Skeletal muscle satellite cell (primary cell): ENCODE measurements at regions not wholly inside any gene's neighbourhood (a gene's known extent, or its start where the extent isn't known, plus 50 kb on each side); places are given as distances from the start of the nearest gene placed in this dataset.
A peak's percentile ranks its signal among the peaks of the same experiment; 100 is the strongest.

Experiments used
- H3K27me3 ChIP-seq: 2 replicates; pipeline ENCODE4 v1.7.0; 2013; ENCODE audit warnings: low read length; ENCODE audit not compliant: control insufficient read depth, insufficient read depth
- H3K36me3 ChIP-seq: 2 replicates; pipeline ENCODE4 v1.7.0; 2013; ENCODE audit warnings: mild to moderate bottlenecking, control low read depth, low read length; ENCODE audit not compliant: insufficient read depth
- H3K4me1 ChIP-seq: 2 replicates; pipeline ENCODE4 v1.7.0; 2013; ENCODE audit warnings: low read length; ENCODE audit not compliant: control insufficient read depth, insufficient read depth
- H3K4me2 ChIP-seq: 2 replicates; pipeline ENCODE4 v1.7.0; 2013; ENCODE audit warnings: mild to moderate bottlenecking, low read length
- H3K4me3 ChIP-seq: 2 replicates; pipeline ENCODE4 v1.7.0; 2013; ENCODE audit warnings: low read length
- H3K9ac ChIP-seq: 2 replicates; pipeline ENCODE4 v1.7.0; 2013; ENCODE audit warnings: mild to moderate bottlenecking, low read depth, low read length, moderate library complexity
- H3K9me3 ChIP-seq: replicated peaks from 2 replicates; pipeline ENCODE4 v1.7.0; 2013; ENCODE audit warnings: mild to moderate bottlenecking, control low read depth, low read length

DNA sequence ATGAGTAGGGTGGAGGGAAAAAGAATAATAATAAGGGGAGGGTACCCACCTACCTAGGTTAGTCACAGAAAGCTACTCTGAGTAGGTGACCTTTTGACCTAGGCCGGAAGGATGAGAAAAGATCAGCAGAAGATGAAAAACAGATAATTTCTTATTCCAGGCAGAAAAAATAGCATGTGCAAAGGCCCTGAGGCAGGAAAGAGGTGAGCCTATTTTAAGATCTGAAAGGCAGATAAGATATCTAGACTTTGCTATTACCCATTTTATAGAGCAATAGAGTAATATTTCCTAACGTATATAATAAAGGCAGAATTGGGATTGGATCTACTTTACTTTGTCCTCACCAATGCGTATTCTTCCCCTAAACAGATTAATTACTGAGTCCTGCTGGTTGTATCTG is 393.9 kb upstream of the MPDZ start:
- no peaks in the 10 kb centered on the region for H3K36me3 ChIP-seq
- no peak overlapping the region for H3K9ac ChIP-seq
- no peak overlapping the region for H3K4me2 ChIP-seq
- no peaks in the 10 kb centered on the region for H3K4me1 ChIP-seq
- H3K9me3 ChIP-seq, result no peaks in the 10 kb centered on the region
- no peak overlapping the region for H3K4me3 ChIP-seq
- H3K27me3 ChIP-seq, result peaks cover 6% of the 10 kb centered on the region

DNA sequence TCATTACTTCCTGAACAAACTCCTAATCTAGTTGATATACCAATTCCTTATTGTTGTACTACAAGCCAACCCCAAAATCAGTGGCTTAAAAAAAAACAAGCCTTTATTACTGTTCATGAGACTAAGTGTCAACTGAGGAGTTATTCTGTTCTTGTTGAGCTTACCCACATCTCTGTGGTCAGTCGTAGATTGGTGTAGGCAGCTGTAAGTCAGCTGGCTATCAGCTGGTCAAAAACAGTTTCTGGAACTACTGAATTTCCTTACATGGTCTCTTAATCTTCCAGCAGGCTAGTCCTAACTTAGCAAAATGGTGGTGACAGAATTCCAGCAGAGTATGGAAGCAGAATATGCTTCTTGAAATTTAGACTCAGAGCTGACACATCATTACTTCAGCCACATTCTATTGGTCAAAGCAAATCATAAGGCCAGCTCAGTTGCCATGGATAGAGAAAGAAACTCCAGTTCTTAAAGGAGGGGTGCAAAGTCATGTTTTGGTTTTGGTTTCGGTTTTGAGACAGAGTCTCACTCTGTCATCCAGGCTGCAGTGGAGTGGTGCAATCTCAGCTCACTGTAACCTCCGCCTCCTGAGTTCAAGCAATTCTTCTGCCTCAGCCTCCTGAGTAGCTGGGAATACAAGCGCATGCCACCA is 386.1 kb upstream of the MPDZ start:
- H3K9ac ChIP-seq, result no peak overlapping the region
- H3K4me3 ChIP-seq, result no peak overlapping the region
- H3K4me2 ChIP-seq, result peak overlapping the region; percentile 33
- no peaks in the 10 kb centered on the region for H3K36me3 ChIP-seq
- H3K4me1 ChIP-seq, result no peaks in the 10 kb centered on the region
- H3K9me3 ChIP-seq, result no peaks in the 10 kb centered on the region
- H3K27me3 ChIP-seq, result no peaks in the 10 kb centered on the region

DNA sequence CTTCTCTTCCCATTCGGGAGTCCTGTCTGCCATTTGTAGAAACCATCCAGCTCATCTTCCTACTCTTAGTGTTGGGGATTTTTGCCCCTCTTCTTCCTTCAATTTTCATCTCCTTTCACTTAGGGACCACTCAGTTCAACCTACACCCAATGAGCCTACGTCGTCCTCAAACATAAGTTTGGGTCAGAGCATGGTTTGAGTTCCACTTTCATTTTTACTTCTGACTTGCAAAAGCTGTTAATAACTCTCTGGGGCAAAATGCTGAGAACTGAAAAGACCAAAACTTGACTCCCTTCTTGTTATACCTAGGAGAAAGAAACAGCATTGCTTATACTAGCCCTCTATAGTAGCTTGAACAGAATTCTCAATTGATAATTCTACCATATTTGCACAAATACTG is 381.5 kb upstream of the MPDZ start:
- Histone ChIP-seq H3K36me3 (no peaks in the 10 kb centered on the region), H3K27me3 (no peaks in the 10 kb centered on the region), H3K4me3 (no peak overlapping the region), H3K9ac (no peak overlapping the region), H3K4me2 (no peak overlapping the region), H3K9me3 (no peaks in the 10 kb centered on the region), H3K4me1 (no peaks in the 10 kb centered on the region)

DNA sequence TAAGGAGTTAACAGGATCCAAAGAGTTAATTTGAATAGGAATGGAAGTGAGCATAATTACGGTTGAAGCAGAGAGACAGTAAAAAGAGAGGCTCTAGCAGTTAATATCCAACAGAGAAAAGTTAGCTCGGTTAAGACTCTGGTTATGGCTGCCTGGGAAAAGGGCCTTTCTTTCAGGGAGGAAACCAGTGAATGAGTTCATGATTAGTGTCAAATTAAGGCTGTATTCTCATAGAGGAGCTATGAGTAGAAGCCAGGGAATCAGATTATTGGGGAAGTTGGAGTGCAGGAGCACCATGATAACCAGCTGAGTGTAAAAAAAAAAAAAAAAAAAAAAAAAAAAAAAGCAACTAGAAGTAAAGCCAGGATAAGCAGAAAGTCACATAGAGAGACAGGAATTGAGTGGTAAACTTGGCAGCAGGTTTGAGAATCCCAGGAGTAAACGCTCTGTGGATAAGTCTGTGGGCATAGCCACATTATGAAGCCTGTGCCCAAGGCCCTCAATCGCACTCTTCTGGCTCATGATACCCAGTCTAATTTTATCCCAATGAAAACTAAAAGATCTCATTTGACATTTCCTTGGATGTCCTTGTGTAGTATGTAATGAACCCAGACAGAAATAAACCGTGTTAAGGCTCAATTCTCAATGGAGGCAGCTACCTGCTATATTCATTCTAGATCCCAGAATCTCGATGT is 372.6 kb upstream of the MPDZ start:
- Histone ChIP-seq H3K9ac (no peak overlapping the region), H3K4me3 (no peak overlapping the region), H3K27me3 (no peaks in the 10 kb centered on the region), H3K4me2 (no peak overlapping the region), H3K9me3 (no peaks in the 10 kb centered on the region), H3K36me3 (no peaks in the 10 kb centered on the region), H3K4me1 (no peaks in the 10 kb centered on the region)

DNA sequence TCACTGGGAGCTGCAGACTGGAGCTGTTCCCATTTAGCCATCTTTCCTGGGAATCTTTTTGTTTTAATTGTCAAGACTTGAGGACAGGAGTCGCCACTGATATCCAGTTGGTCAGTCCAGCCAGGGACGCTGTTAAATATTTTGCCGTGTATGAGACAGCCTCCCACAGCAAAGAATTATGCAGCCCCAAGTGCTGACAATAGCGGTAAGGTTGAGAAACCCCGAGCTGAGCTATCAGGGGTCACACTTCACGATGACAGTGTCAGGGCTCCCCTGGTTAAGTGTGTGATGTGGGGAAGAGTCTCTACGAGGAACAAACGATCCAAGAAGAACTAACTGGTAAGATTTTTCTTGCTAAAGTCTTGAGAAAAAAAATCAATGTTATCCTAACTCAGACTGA is 372.0 kb upstream of the MPDZ start:
- Histone ChIP-seq H3K27me3 (no peaks in the 10 kb centered on the region), H3K9me3 (no peaks in the 10 kb centered on the region), H3K4me1 (no peaks in the 10 kb centered on the region), H3K4me3 (no peak overlapping the region), H3K4me2 (no peak overlapping the region), H3K9ac (no peak overlapping the region), H3K36me3 (no peaks in the 10 kb centered on the region)

DNA sequence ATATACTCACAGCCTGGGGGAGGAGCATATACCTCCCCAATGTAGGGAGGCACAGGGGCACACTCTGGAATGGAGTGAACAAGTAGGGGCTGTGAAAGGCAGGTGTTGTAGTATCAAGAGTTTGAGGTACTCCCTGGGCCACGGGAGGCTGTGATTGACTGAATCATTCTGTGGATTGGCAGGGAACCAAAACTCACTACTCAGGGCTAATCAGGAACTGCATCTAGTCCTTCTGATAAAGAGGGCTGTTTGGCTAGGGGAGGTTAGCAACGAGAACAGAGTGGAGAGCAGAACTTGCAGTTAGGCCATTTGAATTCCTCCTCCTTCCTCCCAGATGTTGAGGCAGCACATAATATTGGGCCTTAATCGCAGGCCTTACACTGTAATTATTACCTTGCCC is 369.2 kb upstream of the MPDZ start:
- H3K4me2 ChIP-seq, result no peak overlapping the region
- H3K9ac ChIP-seq, result no peak overlapping the region
- no peaks in the 10 kb centered on the region for H3K4me1 ChIP-seq
- H3K27me3 ChIP-seq, result no peaks in the 10 kb centered on the region
- no peak overlapping the region for H3K4me3 ChIP-seq
- H3K36me3 ChIP-seq, result no peaks in the 10 kb centered on the region
- H3K9me3 ChIP-seq, result no peaks in the 10 kb centered on the region

DNA sequence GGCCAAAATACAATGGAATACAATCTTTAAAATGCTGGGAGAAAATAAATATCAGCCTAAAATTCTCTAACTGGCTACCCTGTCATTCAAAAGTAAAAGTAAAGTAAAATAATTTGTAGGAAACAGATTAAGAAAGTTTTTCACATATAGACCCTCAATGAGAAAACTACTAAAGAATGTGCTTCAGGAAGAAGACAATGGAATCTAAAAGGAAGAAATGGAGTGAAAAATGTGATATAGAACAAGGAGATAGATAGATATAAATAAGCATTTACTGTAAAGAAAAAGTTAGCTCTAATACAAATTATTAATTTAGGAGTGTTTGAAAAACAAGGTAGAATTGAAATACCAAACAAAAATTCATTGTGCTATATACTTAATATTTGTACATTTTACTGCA is 368.6 kb upstream of the MPDZ start:
- no peak overlapping the region for H3K4me2 ChIP-seq
- H3K4me3 ChIP-seq, result no peak overlapping the region
- no peaks in the 10 kb centered on the region for H3K9me3 ChIP-seq
- no peaks in the 10 kb centered on the region for H3K4me1 ChIP-seq
- no peaks in the 10 kb centered on the region for H3K27me3 ChIP-seq
- H3K9ac ChIP-seq, result no peak overlapping the region
- H3K36me3 ChIP-seq, result no peaks in the 10 kb centered on the region

DNA sequence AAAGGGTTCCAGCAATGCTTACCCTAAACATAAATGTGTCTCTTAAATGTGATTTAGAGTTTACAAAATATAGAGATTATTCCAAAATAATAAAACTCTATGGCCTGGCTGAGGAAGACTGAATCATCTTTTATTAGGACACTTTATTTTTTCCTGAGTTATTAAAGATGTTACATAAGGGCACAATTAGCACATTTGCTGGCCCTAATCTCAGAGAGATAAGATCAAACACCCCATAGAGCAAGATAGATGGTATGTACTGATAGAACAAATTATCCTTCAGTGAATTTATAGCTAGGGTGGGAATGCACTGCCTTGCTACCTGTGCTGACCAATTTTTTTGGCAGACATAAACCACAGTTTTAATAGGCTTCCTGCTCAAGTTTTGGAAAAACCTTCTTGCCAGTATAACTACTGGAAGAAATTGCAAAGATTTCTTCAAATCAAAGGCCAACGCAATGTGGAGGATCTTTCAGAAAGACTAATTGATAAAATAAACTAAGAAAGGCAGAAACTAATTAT is 367.1 kb upstream of the MPDZ start:
- no peaks in the 10 kb centered on the region for H3K27me3 ChIP-seq
- no peaks in the 10 kb centered on the region for H3K4me1 ChIP-seq
- no peak overlapping the region for H3K9ac ChIP-seq
- no peak overlapping the region for H3K4me3 ChIP-seq
- H3K9me3 ChIP-seq, result no peaks in the 10 kb centered on the region
- no peak overlapping the region for H3K4me2 ChIP-seq
- no peaks in the 10 kb centered on the region for H3K36me3 ChIP-seq

DNA sequence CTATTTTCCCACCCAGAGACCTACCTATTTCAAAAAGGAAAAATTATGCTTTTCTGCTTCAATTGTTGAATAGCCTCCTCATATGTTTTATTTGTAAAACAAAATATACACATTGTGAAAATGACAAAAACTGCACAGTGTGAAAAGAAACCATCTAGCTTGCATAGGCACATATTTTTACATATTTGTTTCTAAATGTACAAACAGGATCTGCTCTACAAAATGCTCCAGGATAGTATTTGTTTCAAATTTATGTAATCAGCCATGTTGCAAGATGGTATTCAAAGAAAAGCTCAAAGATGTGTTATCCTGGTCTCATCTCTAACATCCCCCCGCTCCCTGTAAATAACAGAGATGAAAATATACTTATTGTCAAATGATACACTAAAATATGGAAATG is 366.1 kb upstream of the MPDZ start:
- Histone ChIP-seq H3K4me2 (no peak overlapping the region), H3K27me3 (no peaks in the 10 kb centered on the region), H3K36me3 (no peaks in the 10 kb centered on the region), H3K9me3 (no peaks in the 10 kb centered on the region), H3K4me3 (no peak overlapping the region), H3K4me1 (no peaks in the 10 kb centered on the region), H3K9ac (no peak overlapping the region)

DNA sequence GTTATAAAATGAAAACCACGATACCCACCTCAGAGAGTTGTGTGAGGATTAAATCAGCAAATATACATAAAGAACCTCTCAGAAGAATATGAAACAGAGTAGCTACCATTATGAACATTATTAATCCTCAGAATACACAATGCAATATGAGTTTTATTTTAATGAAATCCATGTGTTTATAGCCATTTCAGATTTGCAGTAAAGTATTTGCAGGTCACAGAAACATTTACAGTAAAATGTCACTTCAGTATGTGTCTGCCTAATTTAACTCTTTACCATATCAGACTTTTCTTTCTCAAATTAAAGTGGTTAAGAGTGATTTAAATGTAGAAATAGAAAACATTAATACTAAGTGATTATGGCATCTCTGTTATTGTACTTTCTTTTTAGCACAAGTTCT is 365.2 kb upstream of the MPDZ start:
- Histone ChIP-seq H3K4me2 (no peak overlapping the region), H3K4me1 (no peaks in the 10 kb centered on the region), H3K36me3 (no peaks in the 10 kb centered on the region), H3K9me3 (no peaks in the 10 kb centered on the region), H3K9ac (no peak overlapping the region), H3K4me3 (no peak overlapping the region), H3K27me3 (no peaks in the 10 kb centered on the region)

DNA sequence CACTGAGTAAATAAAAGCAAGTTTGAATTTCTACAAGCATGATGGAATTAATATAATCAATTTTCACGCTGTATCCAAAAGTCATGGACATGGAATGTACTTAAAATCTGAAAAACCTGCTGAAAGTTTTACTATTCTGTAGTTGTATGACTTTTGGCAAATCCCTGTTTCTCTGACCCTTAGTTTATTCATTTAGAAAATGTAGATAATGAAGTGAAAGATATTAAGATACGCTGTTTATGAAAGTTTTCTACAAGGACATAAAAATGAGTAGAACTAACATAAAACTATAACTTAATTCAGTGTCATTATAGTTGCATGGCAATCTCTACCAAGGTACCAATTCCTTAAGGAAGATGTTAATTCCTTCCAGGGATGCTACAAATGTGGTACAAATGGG is 363.2 kb upstream of the MPDZ start:
- Histone ChIP-seq H3K4me3 (no peak overlapping the region), H3K27me3 (no peaks in the 10 kb centered on the region), H3K4me1 (no peaks in the 10 kb centered on the region), H3K9ac (no peak overlapping the region), H3K4me2 (no peak overlapping the region), H3K36me3 (no peaks in the 10 kb centered on the region), H3K9me3 (no peaks in the 10 kb centered on the region)

DNA sequence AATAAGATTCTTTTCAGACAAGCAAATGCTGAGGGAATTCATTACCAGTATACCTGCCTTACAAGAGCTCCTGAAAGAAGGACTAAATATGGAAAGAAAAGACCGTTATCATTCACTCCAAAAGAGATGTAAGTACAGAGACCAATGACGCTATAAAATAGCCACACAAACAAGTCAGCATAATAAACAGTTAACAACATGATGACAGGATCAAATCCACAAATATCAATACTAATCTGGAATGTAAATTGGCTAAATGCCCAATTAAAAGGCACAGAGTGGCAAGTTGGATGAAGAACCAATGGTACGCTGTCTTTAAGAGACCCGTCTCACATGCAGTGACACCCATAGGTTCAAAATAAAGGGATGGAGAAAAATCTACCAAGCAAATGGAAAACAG is 349.6 kb upstream of the MPDZ start:
- no peak overlapping the region for H3K9ac ChIP-seq
- H3K4me3 ChIP-seq, result no peak overlapping the region
- no peak overlapping the region for H3K4me2 ChIP-seq
- no peaks in the 10 kb centered on the region for H3K36me3 ChIP-seq
- H3K9me3 ChIP-seq, result no peaks in the 10 kb centered on the region
- no peaks in the 10 kb centered on the region for H3K4me1 ChIP-seq
- no peaks in the 10 kb centered on the region for H3K27me3 ChIP-seq
